HS-27A (cell line): ENCODE measurements at regions not wholly inside any gene's neighbourhood (a gene's known extent, or its start where the extent isn't known, plus 50 kb on each side); places are given as distances from the start of the nearest gene placed in this dataset.
"Not testable (repeated sequence)": the region's sequence is repeated elsewhere in the genome, so short reads cannot be mapped to it uniquely, and the experiment has no call there.

Source experiments
- DNase-seq: peaks from one replicate; pipeline ENCODE4 v3.0.0-alpha.2; 2012; ENCODE audit warnings: low read depth, missing footprints

DNA sequence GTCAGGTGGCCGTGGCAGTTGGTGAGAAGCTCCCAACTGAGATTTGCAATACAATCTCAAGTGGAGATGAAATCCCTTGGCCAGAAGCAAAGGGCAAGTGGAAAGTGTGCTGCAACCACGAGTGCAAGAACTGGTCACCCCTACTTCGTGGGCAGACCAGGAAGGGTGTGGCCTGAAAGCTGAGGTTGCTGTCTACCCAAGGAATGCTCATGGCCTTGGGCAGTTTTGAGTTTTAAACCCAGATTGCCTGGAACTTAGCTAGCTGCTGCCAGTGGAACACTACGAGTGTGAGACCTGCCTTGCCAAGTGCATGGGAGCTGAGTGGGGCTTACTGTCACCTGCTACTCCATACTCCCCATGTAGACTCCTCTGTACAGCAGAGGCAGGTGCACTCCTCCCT lies 113.3 kb upstream of the FAT3 start:
- no peak for DNase-seq

DNA sequence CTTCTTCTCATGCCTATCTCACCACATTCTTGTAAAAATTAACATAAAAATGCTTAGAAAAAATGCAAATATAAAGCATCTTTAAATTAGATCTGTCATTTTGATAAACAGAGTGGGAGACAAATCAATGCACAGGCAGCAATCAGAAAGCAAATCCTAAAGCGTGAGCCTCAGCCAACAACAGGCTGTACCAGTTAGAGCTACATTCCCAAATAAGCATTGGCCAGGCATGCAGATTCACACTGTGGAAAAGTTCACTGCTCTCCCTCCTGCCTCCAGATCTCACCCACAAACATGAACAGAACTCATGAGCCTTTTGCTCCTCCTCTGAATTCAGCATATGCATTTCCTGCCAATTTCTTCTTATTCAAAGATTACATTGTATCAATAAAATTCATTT lies 115.2 kb upstream of the FAT3 start:
- DNase-seq = no peak

DNA sequence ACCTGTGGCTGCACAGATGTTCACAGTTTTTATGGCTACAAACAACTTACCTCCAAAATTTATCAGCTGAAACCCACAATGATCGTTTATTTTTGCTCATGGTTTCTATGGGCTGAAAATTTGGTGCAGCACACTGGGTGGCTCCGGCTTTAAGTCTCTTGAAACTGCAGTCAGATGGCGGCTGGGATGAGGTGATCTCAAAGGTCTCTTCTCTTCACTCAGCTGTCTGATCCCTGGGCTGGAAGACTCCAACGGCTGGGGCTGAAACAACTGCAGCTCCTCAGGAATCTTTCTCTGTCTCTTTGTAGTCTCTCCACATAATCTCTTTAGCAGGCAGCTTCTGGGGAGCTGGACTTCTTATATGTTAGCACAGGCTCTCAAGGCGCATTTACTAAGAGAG lies 117.3 kb upstream of the FAT3 start:
- no peak for DNase-seq

DNA sequence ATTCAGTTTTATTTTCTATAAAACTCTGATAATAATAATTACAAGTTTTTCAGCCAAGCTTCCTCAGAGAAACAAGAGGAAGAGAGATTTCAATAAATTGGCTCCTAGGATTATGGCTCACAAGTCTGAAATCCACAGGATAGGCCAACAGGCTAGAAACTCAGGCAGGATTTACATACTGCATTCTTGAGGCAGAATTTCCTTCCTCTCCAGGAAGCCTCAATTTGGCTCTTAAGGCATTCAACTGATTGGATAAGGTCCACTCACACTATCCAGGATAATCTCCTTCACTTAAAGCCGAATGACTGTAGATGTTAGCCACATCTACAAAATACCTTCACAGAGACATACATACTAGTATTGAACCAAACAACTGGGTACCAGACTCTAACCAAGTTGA lies 120.3 kb upstream of the FAT3 start:
- DNase-seq = no peak

DNA sequence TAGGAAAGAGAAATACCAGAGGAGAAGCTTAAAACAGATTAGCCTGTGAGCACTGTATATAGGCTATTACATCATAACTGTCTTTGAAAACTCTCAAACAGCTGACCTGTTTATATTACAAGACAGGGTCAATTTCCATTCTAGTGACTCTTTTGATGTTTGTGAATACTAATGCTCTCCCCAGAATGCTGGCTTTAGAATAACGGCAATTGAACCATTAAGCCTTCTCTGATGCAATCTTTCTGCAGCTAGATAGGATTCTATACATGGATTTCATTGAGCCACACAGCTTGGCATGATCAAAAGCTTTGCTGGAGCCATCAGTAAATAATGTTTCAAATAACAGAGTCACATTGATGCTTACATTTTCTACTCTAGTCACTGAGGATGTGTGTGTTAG lies 122.7 kb upstream of the FAT3 start:
- DNase-seq = no peak

DNA sequence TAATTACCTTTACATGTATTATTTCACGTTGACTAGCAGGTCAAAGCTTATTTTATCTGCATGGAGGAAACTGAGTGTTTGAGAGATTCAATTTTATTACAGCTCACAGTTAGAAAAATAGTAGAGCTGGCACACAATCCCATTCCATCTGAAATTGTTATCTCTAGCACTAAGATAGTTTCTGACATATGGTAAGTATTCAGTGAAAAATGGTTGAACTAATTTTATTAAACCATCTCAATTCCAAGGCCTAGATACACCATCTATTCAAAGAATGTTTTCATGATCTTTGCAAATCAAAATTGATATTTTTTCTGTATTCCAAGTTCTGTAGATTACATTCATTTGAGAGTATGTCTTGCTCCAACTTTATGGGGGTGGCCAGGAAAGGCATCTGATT lies 125.4 kb upstream of the FAT3 start:
- no peak for DNase-seq

DNA sequence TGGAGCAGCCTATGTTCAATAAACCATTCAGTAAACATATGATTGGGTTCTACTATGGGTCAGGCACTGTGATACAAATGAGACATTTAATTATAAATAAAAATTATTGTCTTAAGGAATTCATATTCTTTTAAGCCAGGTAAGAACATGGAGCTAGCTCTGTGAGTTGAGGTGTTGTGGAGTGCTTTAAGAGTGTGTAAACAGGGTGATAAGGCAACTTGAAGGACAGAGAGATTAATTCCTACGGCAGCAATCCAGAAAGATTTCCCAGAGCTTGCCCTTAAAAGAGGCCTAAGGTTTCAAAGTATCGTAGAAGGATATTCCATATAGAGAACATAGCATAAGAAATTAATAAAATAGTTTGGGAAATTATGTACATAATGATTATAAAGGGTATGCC lies 126.4 kb upstream of the FAT3 start:
- no peak for DNase-seq

DNA sequence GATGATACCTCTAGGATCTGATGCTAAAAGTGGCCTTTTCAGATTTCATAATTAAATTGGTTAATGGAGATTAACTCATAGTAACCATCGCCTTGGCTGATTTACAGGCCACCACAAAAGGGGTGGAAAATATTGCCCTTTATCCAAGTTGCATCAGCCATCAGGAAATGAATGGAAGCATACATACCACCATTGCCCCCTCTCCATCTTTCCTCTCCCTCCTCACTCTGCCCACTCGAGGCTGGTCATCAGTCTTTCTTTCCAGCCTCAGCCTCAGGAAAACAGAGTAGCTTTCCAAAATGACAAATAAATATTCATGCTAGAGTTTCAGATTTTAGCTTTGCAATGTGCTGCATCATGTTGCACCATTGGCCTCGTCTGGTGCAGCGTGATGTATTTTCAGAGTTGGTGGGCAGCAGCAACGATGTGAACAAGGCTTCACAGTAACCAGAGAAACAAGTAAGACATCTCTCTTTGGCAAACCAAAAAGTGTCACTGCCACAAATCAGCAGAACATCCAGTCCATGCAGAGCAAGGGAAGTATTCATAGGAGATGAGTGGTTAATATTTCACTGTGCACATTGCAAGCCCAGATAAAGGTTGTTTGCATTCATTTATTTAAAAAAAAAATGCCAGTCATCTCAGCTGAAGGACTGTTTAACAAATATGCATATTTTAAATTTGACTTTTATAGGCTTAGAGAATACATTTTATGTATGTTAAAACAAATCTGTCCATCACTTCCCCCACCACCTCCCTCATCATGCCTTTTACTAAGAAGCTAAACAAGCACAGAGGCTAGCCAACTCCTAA lies 136.7 kb upstream of the FAT3 start:
- DNase-seq = no peak

DNA sequence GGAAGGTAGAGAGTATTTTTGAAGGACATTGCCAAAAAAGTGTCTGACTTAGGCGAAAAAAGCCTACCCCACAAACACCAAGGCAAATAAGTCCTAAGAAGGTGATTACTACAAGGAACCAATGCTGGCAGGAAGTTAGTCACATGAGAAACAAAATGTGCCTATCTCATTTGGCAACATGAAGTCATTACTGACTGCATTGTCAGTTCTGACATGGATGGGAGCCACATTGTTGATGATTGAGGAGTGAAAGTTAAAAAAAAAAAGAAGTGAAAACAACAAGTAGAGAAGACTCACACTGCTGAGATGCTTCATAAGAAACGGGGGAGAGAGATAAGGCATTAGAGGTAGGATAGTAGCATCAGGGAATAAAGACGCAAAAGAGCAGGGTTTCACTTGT lies 141.5 kb upstream of the FAT3 start:
- no peak for DNase-seq

DNA sequence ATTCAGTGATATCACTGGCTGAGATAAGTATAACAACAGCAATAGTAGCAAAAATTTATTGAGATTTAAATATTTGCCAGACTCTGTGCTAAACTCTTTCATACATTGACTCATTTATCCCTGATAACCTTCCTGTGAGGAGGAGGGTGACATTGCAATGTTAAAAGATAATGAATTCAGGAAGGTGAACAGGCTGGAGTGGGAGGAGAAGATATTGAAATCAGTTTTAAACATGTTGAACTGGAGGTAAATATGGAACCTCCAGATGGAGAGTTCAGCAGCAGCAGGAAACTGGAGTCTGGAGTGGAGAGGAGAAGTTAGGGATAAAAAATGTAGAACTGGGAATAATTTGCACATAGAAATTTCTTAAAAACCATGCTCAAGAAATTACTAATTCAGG lies 142.0 kb upstream of the FAT3 start:
- no peak for DNase-seq

DNA sequence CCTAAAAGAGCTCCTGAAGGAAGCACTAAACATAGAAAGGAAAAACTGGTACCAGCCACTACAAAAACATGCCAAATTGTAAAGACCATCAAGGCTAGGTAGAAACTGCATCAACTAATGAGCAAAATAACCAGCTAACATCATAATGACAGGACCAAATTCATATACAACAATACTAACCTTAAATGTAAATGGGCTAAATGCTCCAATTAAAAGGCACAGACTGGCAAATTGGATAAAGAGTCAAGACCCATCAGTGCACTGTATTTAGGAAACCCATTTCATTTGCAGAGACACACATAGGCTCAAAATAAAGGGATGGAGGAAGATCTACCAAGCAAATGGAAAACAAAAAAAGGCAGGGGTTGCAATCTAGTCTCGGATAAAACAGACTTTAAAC lies 150.1 kb upstream of the FAT3 start:
- DNase-seq = not testable (repeated sequence)

DNA sequence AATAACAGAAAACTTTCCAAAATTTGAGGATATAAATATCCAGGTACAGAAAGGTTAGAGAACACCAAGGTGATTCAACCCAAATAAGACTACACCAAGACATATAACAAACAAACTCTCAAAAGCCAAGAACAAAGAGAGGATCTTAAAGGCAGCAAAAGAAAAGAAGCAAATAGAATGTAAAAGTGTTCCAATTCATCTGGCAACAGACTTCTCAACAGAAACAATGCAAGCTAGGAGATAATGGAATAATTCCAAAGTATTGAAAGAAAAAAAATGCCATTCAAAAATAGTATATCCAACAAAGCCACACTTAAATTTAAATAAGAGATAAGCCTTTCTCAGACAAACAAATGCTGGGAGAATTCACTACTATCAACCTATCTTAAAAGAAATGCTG lies 153.0 kb upstream of the FAT3 start:
- DNase-seq = no peak

DNA sequence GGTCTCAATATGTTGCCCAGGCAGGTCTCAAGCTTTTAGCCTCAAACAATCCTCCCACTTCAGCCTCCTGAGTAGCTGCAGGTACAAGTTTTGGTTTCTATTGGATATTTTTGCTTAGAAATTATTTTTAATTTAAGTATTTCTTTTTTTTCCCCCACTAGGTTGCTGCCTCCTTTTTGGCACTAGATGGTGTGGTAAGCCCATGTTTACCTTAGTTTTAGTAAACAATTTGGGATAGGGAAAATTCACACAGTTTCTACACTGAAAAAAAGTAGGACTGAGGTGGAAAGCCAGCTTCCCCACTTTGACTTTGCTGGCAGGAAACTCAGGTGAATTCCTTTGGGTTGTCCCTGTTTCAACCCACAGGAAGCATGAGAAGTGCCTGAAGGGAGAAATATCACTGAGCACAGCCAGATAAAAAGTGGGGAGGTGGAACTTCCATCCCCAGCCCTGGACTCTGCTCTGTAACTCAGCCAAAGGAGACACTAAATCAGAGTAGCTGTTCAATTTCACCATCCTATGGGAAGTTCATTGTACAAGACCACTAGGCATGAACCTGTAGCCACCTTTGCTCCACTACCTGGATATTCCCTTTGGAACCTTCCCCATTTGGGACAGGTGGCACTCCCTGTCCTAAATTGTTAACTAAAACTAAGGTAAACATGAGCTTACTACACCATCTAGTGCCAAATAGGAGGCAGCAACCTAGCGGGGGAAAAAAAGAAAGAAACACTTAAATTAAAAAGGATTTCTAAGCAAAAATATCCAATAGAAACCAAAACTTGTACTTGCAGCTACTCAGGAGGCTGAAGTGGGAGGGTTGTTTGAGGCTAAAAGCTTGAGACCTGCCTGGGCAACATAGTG lies 154.4 kb upstream of the FAT3 start:
- no peak for DNase-seq

DNA sequence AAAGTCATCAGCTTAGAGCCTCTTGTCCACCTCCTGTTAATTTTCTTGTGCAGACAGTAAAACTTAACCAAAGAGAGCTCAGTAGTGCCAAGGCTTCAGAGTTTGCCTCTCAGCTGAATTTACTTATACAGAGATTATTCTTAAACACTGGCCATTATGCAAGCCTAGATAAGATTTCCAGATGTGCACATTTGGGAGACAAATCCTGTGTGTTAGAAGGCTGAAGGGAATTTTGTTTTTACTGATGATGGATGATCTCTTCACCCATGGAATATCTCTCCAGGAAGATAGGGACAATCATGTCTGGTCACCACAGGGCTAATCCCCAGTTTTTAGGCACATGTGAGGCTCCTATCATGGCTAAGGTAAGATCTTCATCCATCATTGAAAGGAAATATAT lies 157.6 kb upstream of the FAT3 start:
- no peak for DNase-seq

DNA sequence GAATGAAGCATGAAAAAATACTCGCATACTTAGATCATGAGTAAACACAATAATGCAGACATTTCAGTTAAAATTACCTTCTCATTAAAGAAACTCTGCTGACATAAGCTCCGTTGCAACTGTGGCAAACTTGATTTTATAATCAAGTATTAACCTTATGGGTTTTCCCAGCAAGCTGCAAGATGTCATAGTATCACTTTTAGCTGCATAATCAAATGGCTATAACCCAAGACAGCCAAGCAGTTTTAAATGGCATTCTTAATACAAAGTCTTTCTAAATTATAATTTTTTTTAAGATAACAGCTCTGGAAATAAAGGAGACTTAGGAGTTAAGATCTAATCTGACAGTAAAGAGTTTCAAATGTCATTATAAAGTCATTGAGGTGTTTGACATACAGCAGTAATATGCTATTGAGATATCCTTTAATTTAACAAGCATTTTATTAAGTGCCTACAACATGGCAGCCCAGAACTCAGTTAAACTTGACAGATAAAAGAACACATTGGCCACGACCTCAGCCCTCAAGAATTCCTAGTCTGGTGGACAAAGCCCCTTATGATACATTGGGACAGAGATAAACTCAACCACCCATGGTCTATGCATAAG lies 163.1 kb upstream of the FAT3 start:
- no peak for DNase-seq

DNA sequence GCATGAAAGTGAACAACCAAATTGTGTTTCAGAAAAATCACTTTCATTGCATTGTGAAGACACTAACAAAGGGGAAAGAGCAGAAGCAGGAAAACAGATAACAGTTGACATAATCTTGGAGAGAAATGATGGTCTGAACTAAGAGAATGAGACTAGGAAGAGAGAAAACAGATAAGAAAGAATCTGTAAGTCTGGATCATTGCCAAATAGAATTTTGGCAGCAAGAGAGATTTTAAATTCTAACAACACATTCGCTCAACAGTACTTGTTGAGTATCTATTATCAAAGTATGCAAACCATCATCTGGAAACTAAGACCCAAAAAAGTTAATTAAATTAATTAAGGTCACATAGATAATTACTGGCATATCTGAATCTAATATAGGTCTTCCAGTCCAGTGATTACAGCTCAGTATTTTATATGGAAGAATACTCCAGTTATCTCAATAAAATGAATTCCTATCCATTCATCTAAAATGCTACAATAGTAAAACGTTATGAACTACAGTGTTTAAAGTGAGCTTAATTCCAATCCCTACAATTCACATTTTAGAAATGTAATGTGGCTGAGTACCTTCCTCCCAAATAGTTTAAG lies 166.7 kb upstream of the FAT3 start:
- no peak for DNase-seq

DNA sequence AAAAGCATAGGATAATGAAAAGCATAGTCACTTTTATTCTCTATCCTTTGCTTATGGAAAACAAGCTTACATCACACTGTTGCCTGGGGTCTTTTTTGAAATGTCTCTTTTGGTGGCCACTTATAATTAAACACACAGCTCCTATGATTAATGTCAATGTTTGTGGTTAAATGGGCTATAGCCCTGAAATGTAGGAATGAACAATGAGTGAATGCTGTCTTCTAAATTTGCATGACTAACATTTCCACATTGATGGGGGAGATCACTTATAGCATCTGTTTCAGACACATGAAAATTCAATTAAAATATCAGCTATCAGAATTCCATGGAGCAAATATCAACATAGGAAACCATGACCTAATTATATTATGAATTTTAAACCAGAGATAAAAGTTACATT lies 171.4 kb upstream of the FAT3 start:
- no peak for DNase-seq

DNA sequence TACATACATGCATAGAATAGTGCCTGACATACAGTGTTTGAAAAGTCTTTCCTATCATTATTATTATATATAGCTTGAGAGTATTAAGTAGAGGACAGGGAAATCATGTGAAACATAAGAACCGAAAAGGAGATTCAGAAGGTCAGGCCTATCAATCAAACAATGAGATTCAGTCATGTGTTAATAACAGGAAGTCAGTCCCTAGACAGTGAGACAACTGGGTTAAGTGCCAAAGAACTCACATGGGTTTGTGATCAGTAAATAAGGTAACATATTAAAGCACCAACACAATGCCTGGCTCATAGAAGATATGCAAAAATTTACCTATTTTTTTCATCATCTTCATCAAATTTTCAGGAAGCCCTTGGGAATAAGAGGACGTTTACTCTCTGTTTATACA lies 174.3 kb upstream of the FAT3 start:
- DNase-seq = no peak

DNA sequence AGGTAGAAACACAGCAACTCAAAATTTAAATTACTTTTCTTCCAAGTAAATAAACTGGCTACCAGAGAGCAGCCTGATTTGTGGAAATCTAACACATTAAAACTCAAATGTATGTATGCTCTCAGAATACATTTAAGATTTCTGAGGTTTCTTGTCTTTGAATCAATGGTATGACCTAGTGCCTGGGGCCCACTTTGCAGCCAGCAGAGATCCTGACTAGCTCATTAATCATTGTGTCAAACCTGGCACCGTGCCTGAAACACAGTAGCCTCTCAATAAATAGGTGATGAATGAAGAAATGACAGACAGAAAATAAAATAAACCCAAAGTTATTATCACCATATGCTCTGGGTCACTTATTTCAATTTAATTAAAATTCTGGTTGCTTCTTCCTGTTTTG lies 176.2 kb upstream of the FAT3 start:
- DNase-seq = no peak

DNA sequence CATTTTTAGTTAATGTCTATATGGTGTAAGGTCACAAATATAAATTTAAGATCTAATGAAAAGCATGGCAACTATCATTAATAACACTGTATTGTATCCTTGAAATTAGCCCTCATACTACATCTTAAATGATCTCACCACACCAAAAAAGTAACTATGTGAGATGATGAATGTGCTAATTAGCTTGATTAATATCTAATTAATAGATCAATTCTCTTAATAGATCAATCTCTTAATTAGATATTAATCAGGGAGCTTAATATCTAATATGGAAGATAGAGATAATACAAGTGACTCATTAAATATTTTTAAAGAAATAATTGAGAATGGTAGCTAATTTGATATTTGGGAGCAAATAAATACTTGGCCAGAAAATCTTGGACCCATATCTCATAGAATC lies 178.5 kb upstream of the FAT3 start:
- no peak for DNase-seq

DNA sequence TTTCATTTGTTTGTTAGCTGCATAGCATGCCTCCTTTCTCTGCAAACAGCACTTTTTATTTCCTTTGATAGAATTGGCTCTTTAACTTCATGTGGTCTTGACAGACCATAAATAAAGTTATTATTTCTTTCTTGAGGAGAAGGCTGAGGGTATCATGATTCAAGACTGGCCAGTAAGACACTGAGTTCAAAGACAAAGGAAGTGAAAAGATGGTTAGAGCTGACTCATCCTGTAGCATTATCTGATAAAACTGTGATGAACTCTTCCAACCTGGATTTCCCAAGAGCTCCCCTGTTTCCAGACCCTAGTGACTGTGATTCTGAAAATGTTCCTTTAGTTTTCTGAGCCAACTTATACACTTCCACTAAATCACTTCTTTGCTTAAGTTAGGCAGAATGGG lies 179.3 kb upstream of the FAT3 start:
- DNase-seq = no peak

DNA sequence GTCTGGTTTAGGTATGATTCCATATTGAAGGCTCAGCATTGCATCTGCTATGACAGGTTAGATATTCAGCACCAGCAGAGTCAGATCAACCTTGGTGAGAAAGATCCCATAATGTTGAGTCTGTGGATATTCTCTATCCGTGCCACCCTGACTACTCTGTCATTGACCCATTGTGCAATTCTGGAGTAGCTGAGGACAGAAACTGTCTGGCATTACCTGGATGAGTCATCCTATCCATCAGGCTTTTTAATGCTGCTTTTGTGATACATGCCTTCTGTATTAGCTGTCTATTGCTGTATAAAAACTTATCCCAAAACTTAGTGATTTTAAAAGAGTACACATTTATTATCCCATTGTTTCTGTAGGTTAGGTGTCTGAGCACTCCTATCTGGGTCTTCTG lies 189.1 kb upstream of the FAT3 start:
- no peak for DNase-seq

DNA sequence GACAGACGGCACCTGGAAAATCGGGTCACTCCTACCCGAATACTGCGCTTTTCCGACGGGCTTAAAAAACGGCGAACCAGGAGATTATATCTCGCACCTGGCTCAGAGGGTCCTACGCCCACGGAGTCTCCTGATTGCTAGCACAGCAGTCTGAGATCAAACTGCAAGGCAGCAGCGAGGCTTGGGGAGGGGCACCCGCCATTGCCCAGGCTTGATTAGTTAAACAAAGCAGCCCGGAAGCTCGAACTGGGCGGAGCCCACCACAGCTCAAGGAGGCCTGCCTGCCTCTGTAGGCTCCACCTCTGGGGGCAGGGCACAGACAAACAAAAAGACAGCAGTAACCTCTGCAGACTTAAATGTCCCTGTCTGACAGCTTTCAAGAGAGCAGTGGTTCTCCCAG lies 197.5 kb upstream of the FAT3 start:
- not testable (repeated sequence) for DNase-seq
